Esophagus mucosa (tissue), 1 donor: ENCODE measurements at regions not wholly inside any gene's neighbourhood (a gene's known extent, or its start where the extent isn't known, plus 50 kb on each side); places are given as distances from the start of the nearest gene placed in this dataset.
"Not testable (repeated sequence)": the region's sequence is repeated elsewhere in the genome, so short reads cannot be mapped to it uniquely, and the experiment has no call there.

Source experiments
- ATAC-seq: fragments of 200-7000 bp; cut with Tn5 transposase; one replicate; pipeline ENCODE4 v1.9.1; 2020
- donor health status: DM: yes; HTN: yes; CAD: no.

DNA sequence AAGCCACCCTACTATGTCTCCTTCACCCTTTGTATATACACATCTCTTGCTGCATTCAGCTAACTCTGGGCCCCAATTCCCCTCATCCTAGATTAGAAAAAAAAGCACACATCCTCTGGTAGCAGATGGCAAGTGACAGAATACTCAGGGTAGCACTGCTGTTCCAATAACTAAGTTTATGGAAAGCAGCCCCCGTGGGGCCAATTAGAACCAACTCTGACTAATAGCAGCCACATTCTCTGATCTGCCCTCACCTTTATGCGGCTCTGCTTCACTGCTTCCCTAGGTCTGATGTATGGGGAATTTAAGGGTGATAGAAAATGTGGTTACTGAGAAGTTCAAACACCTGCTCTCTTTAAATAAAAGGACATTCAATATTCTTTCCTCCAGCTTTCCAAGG lies 74.9 kb upstream of the SETMAR start:
- ATAC-seq: no peak

DNA sequence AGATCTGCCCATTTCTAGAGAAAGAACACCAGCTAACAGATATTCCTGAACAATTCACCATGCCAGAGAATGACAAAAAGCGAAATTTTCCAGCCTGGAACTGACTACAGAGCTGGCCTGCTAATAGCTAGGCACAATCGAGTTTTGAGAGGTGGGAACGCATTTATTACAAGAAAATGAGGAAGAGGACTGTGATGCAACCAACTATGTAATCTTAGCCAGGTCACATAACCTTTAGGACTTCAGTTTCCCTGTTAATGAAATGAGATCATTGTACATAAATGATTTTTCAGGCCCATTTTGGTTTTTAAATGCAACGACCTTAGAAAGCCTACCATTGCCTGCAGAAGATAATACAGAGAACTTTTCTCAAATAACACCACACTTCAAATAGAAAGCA lies 72.1 kb upstream of the SETMAR start:
- no peak for ATAC-seq

DNA sequence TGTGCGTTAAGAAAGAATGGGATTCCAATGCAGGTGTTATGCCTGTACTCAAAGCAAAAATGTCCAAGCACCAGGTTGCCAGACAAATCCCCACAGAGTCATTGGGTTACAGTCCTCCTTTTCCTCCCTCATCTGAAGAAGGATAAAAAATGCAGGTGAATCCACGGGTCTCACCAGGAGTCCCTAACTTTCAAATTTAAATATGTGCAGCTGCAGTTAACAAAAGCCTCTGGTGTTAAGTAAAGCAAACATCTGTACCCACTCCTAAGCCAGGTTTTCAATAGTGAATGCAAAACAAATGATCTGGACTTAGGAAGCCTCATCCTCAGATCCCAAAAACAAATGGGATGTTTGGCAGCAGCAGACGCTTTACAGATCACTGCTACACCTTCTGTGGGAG lies 70.4 kb upstream of the SETMAR start:
- ATAC-seq: no peak

DNA sequence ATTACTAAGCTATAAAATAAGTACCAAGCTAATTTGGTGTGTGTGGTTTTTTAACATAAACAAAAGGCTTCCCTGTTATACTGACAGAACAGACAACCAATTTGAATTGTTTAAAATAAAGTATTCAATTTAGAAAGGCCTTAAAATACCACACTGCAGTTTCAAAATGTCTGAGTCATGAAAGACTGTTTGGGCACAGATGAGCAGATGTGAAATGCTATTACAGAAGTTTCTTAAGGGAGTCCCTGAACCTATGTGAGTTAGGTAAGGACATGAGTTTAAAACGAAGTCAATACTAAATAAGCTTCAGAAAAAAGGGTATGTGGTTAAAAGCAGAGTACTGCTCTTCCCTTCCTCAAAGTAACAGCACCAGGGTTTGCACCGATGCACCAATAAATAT lies 69.7 kb upstream of the SETMAR start:
- ATAC-seq: no peak

DNA sequence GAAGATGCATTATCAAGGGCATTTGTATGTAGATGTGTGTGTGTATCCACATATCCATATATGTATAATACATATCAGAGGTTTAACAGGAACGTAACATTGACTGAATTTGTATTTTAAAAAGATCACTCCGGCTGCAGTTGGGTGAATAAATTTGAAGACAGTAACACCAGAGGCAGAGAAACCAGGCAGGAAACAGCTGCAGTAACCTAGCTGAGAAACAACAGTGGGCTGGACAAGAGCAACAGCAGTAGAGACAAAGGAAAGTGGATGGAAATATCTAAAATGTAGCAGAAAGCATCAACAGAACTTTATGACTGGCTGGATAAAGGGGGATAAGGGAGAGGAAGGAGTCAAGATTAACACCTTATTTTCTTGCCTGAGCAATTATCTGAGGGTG lies 68.3 kb upstream of the SETMAR start:
- ATAC-seq: no peak

DNA sequence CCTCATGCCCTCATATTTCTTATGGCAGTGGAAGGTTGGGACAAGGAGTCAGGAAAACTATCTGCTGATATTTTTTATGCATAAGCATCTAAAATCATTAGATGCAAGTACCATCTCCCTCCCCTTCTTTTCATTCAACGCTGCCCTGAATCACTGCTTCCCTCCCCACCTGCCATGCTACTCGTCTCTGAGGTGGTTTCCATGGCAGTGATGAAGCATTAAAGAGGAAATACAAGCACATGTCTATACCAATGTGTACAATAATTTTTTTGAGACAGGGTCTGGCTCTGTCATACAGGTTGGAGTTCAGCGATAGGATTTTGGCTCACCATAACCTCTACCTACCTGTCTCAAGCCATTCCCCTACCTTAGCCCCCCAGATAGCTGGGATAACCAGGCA lies 67.5 kb upstream of the SETMAR start:
- ATAC-seq: no peak

DNA sequence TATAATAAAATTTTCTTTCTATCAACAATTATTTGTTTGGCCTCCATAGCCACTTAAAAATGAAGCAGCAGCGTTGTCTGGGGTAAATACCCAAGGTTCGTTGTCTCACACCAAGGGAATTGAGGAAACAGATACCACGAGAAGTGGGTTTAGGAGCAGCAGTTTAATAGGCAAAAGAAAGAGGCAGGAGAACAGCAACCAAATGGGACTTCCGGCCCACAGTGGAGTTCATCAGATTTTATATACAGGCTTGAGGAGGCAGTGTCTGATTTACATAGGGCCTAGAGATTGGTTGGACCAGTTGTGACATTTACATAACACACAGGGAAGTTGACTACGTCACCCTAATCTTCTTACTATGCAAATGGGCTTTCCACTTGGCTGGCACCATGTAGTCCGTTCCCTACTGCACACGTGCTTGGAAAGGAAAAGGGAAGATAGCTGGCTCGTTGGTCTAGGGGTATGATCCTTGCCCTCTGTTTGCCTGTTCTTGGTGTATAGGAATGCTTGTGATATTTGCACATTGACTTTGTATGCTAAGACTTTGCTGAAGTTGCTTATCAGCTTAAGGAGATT lies 61.5 kb upstream of the SETMAR start:
- ATAC-seq: no peak

DNA sequence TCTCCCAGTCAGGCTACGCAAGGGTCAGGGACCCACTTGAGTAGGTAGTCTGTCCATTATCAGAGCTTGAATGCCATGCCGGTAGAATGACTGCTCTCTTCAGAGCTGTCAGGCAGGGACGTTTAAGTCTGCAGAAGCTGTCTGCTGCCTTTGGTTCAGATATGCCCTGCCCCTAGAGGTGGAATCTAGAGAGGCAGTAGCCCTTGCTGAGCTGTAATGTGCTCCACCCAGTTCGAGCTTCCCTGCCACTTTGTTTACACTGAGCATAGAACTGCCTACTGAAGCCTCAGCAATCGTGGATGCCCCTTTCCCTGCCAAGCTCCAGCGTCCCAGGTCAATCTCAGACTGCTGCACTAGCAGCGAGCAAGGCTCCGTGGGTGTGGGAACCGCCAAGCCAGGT lies 57.5 kb upstream of the SETMAR start:
- ATAC-seq: no peak

DNA sequence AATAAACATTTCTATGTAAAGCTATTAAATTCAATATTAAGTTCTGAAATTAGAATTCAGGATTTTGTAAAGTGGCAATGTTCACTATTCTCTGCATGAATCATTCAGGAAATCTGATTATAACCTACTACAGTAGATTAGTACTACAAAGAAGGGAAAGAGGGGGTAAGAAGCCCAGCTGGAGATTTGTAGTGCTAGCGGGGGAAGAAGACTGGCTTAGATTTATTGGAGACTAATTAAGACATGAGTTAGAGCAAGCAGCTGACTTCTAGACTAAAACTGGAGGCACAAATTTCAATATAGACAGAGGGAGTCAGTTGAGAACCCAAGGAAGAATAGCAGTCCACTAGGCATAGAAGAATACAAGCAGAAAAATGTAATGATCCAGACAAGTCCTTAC lies 55.8 kb upstream of the SETMAR start:
- no peak for ATAC-seq

DNA sequence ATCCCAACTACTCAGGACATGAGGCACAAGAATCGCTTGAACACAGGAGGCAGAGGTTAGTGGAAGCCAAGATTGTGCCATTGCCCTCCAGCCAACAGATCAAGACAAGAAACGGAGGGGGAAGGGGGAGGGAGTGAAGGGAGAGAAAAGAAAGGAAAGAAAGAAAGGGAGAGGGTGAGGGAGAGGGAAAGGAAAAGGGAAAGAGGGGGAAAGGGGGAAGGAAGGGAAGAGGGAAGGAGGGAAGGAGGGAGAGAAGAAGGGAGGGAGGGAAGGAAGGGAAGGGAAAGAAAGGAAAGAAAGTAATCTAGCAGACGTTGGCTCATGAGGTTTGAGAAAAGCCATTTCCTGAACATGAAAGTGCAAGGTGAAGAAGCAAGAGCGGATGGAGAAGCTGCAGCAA lies 53.1 kb upstream of the SETMAR start:
- ATAC-seq: no peak

DNA sequence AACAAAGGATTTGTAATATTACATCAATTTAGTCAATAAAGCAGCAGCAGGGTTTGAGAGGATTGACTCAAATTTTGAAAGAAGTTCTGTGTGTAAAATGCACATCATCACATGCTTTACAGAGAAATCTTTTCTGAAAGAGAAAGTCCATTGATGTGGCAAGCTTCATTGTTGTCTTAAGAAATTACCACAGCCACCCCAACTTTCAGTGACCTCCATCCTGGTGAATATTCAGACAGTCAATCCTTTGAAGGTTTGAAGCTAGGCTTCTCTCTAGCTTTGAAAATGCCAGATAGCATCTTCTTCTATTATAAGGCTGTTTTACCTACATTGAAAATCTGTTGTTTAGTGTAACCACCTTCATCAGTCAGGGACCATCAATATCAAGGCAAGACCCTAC lies 51.8 kb upstream of the SETMAR start:
- no peak for ATAC-seq

DNA sequence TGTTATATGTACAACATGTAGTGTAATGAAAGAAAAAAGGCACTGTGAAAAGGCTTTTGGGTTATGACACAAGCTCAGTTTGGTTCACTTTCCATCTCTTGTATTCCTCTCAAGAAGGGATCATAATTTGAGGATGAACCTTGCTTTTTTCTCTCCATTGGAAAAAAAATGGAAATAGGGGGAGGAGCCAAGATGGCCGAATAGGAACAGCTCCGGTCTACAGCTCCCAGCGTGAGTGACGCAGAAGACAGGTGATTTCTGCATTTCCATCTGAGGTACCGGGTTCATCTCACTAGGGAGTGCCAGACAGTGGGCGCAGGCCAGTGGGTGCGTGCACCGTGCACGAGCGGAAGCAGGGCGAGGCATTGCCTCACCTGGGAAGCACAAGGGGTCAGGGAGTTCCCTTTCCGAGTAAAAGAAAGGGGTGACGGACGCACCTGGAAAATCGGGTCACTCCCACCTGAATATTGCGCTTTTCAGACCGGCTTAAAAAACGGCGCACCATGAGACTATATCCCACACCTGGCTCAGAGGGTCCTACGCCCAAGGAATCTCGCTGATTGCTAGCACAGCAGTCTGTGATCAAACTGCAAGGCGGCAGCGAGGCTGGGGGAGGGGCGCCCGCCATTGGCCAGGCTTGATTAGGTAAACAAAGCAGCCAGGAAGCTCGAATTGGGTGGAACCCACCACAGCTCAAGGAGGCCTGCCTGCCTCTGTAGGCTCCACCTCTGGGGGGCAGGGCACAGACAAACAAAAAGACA lies 49.9 kb upstream of the SETMAR start:
- ATAC-seq: not testable (repeated sequence)
